ENCODE measurements at regions not wholly inside any gene's neighbourhood (a gene's known extent, or its start where the extent isn't known, plus 50 kb on each side); places are given as distances from the start of the nearest gene placed in this dataset.

- no peak for TF ChIP-seq CTCF (IDR thresholded peaks at IDR 0.05; ENCODE audit: low read depth, low read length)
- Histone ChIP-seq H3K4me3 (ENCODE audit: low read depth, low read length) (no peak overlapping the region), H3K27ac (no peak overlapping the region)
Measured at GRCh38 chr7:25375805-25376600, 147.7 kb upstream of the NPVF start.

GRCh38 chr7:25379351-25380300 lies 151.3 kb upstream of the NPVF start:
- no peak for DNase-seq
- no peak overlapping the region for H3K27ac ChIP-seq
- no peaks in the 10 kb centered on the region for H3K27me3 ChIP-seq (ENCODE audit: insufficient read depth, low read depth, severe bottlenecking)
- no peak for TF ChIP-seq CTCF (IDR thresholded peaks at IDR 0.05; ENCODE audit: low read depth, low read length)
- no peak overlapping the region for H3K4me3 ChIP-seq (ENCODE audit: low read depth, low read length)
- H3K9me3 ChIP-seq (ENCODE audit: severe bottlenecking) = no peaks in the 10 kb centered on the region
- no peaks in the 10 kb centered on the region for H3K36me3 ChIP-seq

More at GRCh38 chr7:25375805-25376600, 147.7 kb upstream of the NPVF start:
- no peaks in the 10 kb centered on the region for H3K36me3 ChIP-seq
- DNase-seq = no peak
- no peaks in the 10 kb centered on the region for H3K27me3 ChIP-seq (ENCODE audit: insufficient read depth, low read depth, severe bottlenecking)
- H3K9me3 ChIP-seq (ENCODE audit: severe bottlenecking) = peaks cover 7% of the 10 kb centered on the region

- Histone ChIP-seq H3K27me3 (ENCODE audit: insufficient read depth, low read depth, severe bottlenecking) (no peaks in the 10 kb centered on the region), H3K36me3 (no peaks in the 10 kb centered on the region), H3K9me3 (ENCODE audit: severe bottlenecking) (no peaks in the 10 kb centered on the region), H3K27ac (no peak overlapping the region), H3K4me3 (ENCODE audit: low read depth, low read length) (no peak overlapping the region)
- no peak for TF ChIP-seq CTCF (IDR thresholded peaks at IDR 0.05; ENCODE audit: low read depth, low read length)
- no peak for DNase-seq
Measured at GRCh38 chr7:25381818-25382589, 153.7 kb upstream of the NPVF start.

- TF ChIP-seq CTCF (IDR thresholded peaks at IDR 0.05; ENCODE audit: low read depth, low read length) = no peak
- no peaks in the 10 kb centered on the region for H3K36me3 ChIP-seq
- H3K9me3 ChIP-seq (ENCODE audit: severe bottlenecking) = no peaks in the 10 kb centered on the region
- no peak for DNase-seq
- H3K4me3 ChIP-seq (ENCODE audit: low read depth, low read length) = no peak overlapping the region
- H3K27me3 ChIP-seq (ENCODE audit: insufficient read depth, low read depth, severe bottlenecking) = no peaks in the 10 kb centered on the region
- no peak overlapping the region for H3K27ac ChIP-seq
Measured at GRCh38 chr7:25382869-25383268, 154.6 kb upstream of the NPVF start.

- Histone ChIP-seq H3K36me3 (no peaks in the 10 kb centered on the region), H3K27ac (no peak overlapping the region), H3K4me3 (ENCODE audit: low read depth, low read length) (no peak overlapping the region), H3K27me3 (ENCODE audit: insufficient read depth, low read depth, severe bottlenecking) (no peaks in the 10 kb centered on the region), H3K9me3 (ENCODE audit: severe bottlenecking) (no peaks in the 10 kb centered on the region)
- TF ChIP-seq CTCF (IDR thresholded peaks at IDR 0.05; ENCODE audit: low read depth, low read length) = no peak
- DNase-seq = no peak
Measured at GRCh38 chr7:25383402-25383801, 155.1 kb upstream of the NPVF start.

All from WERI-Rb-1 (cell line).